Activated gamma-delta T cell (primary cell): ENCODE measurements at regions not wholly inside any gene's neighbourhood (a gene's known extent, or its start where the extent isn't known, plus 50 kb on each side); places are given as distances from the start of the nearest gene placed in this dataset.
A peak's percentile ranks its signal among the peaks of the same experiment; 100 is the strongest.
"Not testable (repeated sequence)": the region's sequence is repeated elsewhere in the genome, so short reads cannot be mapped to it uniquely, and the experiment has no call there.

ENCODE experiments used
- DNase-seq: peaks from one replicate; lab custom pipeline; 2025; lab: John Stamatoyannopoulos, UW

- no peak for DNase-seq
These were observed 72.1 kb upstream of the IGFBP7 start for GRCh38 chr4:57182132-57182874.

GRCh38 chr4:57173136-57173535 lies 63.0 kb upstream of the IGFBP7 start:
- not testable (repeated sequence) for DNase-seq

- no peak for DNase-seq
These were observed 61.9 kb upstream of the IGFBP7 start for GRCh38 chr4:57172065-57172464.

GRCh38 chr4:57168982-57169381 lies 58.8 kb upstream of the IGFBP7 start:
- DNase-seq = no peak

GRCh38 chr4:57163530-57164459 lies 53.6 kb upstream of the IGFBP7 start:
- peak; percentile 28 for DNase-seq

- DNase-seq = no peak
These were observed 52.4 kb upstream of the IGFBP7 start for GRCh38 chr4:57162499-57163019.
